NB4 (cell line): ENCODE measurements at regions not wholly inside any gene's neighbourhood (a gene's known extent, or its start where the extent isn't known, plus 50 kb on each side); places are given as distances from the start of the nearest gene placed in this dataset.

Experiments
- DNase-seq: peaks from one replicate; pipeline ENCODE4 v3.0.0; 2010; ENCODE audit warnings: low read depth
- H3K4me3 ChIP-seq: one replicate; pipeline ENCODE4 v1.5.1; 2011; ENCODE audit warnings: mild to moderate bottlenecking, low read depth, low read length, moderate library complexity
- MYC ChIP-seq: IDR thresholded peaks from 2 replicates; pipeline ENCODE4 v1.6.1; 2011; ENCODE audit warnings: low read depth, low read length
- POLR2A ChIP-seq: IDR thresholded peaks from 2 replicates; pipeline ENCODE4 v1.6.1; 2011; ENCODE audit warnings: mild to moderate bottlenecking; ENCODE audit not compliant: insufficient read length; ENCODE audit errors: extremely low read depth
- TF ChIP-seq, protein P1 (sequence below): IDR thresholded peaks from 2 replicates; pipeline ENCODE4 v1.6.1; 2011; ENCODE audit warnings: low read depth, low read length
- TF ChIP-seq, protein P2 (sequence below): IDR thresholded peaks from one replicate; pipeline ENCODE4 v1.5.1; 2012; ENCODE audit warnings: low read depth, low read length

DNA sequence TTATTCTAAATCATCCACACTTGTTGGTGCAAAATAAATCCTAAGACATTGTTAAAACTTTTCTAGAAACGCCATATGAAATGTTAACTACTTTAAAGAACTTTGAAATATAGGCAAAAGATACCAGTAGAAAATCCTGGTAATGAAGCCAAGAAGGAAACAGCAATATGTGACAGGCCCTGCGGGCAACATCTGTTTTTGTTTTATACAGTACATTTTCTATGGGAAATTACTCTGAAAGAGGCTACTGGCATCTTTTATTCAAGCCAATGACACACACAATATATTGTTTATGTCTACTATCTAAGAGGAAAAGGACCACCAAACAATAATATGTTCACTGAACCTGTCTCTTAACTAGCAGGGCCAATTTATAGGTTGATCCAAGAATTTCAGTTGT, 829.7 kb downstream of the PCDH17 start:
- H3K4me3 ChIP-seq = no peak overlapping the region
- no peak for DNase-seq
- TF ChIP-seq MYC (no peak), POLR2A (no peak)
- TF ChIP-seq, protein P1, sequence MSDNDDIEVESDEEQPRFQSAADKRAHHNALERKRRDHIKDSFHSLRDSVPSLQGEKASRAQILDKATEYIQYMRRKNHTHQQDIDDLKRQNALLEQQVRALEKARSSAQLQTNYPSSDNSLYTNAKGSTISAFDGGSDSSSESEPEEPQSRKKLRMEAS = no peak
- TF ChIP-seq, protein P2, sequence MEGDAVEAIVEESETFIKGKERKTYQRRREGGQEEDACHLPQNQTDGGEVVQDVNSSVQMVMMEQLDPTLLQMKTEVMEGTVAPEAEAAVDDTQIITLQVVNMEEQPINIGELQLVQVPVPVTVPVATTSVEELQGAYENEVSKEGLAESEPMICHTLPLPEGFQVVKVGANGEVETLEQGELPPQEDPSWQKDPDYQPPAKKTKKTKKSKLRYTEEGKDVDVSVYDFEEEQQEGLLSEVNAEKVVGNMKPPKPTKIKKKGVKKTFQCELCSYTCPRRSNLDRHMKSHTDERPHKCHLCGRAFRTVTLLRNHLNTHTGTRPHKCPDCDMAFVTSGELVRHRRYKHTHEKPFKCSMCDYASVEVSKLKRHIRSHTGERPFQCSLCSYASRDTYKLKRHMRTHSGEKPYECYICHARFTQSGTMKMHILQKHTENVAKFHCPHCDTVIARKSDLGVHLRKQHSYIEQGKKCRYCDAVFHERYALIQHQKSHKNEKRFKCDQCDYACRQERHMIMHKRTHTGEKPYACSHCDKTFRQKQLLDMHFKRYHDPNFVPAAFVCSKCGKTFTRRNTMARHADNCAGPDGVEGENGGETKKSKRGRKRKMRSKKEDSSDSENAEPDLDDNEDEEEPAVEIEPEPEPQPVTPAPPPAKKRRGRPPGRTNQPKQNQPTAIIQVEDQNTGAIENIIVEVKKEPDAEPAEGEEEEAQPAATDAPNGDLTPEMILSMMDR = no peak

DNA sequence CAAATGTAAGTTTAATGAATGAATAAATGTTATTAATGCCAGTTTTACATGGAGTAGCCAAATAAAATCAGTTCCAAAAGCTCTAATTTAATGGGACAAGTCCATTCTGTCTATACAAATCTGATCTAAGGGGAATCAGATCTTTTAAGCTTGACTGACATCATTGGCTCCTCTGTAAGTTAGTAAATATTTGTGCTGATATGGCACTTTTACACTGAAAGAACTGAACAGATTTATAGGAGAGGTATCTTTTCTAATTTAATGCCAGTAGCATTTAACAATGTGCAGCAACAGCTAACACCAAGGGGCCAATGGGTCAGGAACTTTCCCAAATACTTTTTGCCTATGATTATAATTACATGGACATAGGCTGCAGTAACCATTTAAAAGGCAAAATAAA, 832.3 kb downstream of the PCDH17 start:
- no peak overlapping the region for H3K4me3 ChIP-seq
- TF ChIP-seq, protein P1 = no peak
- TF ChIP-seq, protein P2 = no peak
- no peak for TF ChIP-seq POLR2A
- no peak for DNase-seq

DNA sequence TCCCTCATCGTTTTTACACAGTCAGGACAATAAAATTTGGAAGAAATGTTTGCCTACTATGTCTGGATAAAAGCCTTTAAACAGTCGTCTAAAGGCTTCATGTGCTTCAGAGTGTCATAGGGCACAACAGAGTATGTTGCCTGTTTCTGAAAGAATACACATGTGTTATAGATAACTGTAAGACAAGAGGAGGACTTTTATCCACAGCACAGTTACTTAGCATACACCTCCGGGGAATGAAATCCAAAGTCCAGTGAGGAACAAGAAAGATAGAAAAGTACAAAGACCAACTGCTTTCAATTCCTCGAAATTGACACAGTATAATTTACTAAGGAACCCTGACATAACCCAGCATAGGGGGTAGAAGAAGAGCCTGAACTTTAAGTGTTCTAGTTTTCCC, 835.6 kb downstream of the PCDH17 start:
- TF ChIP-seq MYC (no peak), POLR2A (no peak)
- TF ChIP-seq, protein P2 = no peak
- TF ChIP-seq, protein P1 = no peak
- DNase-seq = no peak
- no peak overlapping the region for H3K4me3 ChIP-seq

DNA sequence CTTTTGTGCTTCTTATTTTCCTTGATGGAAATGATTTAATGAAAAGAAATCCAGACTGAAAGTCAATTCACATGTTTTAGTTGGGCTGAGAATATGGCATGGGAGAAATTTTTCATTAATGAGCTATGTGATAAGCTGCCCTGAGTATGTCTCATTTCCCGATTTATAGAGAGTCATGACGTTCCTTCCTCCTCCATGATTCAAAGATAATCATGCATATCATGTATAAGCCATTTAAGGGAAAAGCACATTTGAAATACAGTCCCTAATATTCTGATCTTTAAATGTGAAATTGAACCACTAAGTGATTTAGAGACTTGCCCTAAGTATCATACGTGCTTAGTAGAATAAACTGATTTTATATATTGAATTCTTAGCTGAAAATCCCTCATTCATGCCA, 840.9 kb downstream of the PCDH17 start:
- DNase-seq = no peak
- H3K4me3 ChIP-seq = no peak overlapping the region
- TF ChIP-seq, protein P1 = no peak
- TF ChIP-seq MYC = no peak
- TF ChIP-seq, protein P2 = no peak

DNA sequence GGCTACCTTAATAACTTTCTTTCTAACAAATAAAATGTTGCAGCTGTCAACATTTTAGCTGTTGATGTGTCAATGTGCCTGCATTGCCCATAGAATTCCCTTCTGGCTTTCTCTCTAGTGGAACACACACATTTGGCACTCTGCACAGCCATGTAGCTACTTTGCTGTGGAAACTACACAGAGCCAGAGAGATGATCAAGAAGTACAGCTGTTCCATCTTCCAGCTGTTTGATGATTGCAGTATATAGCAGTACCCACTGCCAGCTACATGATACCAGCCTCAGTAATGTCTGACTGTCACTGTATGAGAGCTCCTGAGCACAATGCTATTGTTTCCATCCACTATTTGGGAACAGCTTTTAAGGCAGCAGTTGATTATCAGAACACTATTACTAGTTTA, 843.0 kb downstream of the PCDH17 start:
- TF ChIP-seq MYC (no peak), POLR2A (no peak)
- TF ChIP-seq, protein P2 = no peak
- TF ChIP-seq, protein P1 = no peak
- no peak overlapping the region for H3K4me3 ChIP-seq
- DNase-seq = no peak

DNA sequence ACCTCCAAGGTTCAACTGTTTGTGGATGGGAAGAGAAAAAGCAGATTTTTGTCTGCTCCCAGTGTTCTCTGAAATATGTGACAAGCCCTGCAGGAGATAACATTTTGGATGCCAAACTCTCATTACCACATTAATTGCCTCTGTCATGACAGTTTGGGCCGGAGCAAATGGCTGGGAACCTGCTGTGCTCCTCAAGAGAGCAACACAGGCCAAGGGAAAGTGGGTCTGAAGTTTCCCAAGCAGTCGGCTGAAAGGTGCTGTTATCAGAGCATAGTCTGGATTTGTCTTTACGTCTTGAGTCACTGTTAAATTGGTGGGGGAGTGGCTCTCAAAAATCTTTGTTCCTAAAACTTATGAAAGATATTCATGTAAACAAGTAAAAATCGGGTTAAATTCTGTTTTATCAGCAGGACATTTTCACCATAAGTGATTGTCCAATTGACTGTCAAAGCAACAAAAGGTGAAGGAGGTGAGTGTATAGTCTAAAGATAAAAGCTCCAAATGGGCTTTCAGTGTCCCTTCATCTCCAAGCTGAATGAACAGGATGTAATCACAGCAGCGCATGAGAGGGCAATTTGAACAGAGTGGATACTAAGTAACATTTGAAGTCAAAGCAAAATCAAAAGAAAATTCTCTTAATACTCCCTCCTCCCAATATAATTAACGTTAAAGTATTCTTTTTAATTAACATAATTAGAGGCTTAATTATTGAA, 844.8 kb downstream of the PCDH17 start:
- TF ChIP-seq POLR2A (no peak), MYC (no peak)
- TF ChIP-seq, protein P1 = no peak
- TF ChIP-seq, protein P2 = no peak
- no peak overlapping the region for H3K4me3 ChIP-seq
- DNase-seq = no peak
